Calu3 (cell line): ENCODE measurements at regions not wholly inside any gene's neighbourhood (a gene's known extent, or its start where the extent isn't known, plus 50 kb on each side); places are given as distances from the start of the nearest gene placed in this dataset.

Experiments used
- BruUV-seq: library from RNA; stranded (reverse); fragments of 400-500 nt; replicated peaks from 2 replicates; lab custom pipeline; 2021; lab: Mats Ljungman, UMichigan
- CTCF ChIA-PET: fragments of 300-600 bp; sonication (Branson Sonifier 250); formaldehyde crosslinking; loops from one replicate; lab custom pipeline; 2022; ENCODE audit warnings: antibody characterized with exemption; lab: Charles Lee
- DNase-seq: peaks from one replicate; pipeline ENCODE4 v3.0.0; 2022
- H3K27ac Mint-ChIP-seq: one replicate; pipeline ENCODE4 v1.8.0; 2022; ENCODE audit warnings: mixed read lengths; ENCODE audit not compliant: unreplicated experiment
- H3K27me3 Mint-ChIP-seq: one replicate; pipeline ENCODE4 v1.8.0; 2022; ENCODE audit warnings: mixed read lengths; ENCODE audit not compliant: unreplicated experiment
- H3K36me3 Mint-ChIP-seq: one replicate; pipeline ENCODE4 v1.8.0; 2022; ENCODE audit warnings: mild to moderate bottlenecking, moderate library complexity, mixed read lengths; ENCODE audit not compliant: insufficient read depth, unreplicated experiment
- H3K4me1 Mint-ChIP-seq: one replicate; pipeline ENCODE4 v1.8.0; 2022; ENCODE audit warnings: mild to moderate bottlenecking, low read depth, mixed read lengths; ENCODE audit not compliant: unreplicated experiment
- H3K4me3 Mint-ChIP-seq: one replicate; pipeline ENCODE4 v1.8.0; 2022; ENCODE audit warnings: mild to moderate bottlenecking, low read depth, moderate library complexity, mixed read lengths; ENCODE audit not compliant: unreplicated experiment
- H3K9me3 Mint-ChIP-seq: one replicate; pipeline ENCODE4 v1.8.0; 2022; ENCODE audit warnings: low read depth, mixed read lengths; ENCODE audit not compliant: unreplicated experiment
- intact Hi-C: fragments of 100-400 bp; cut with micrococcal nuclease; formaldehyde crosslinking; loops from one replicate; pipeline ENCODE4 v1.10.0; 2022; ENCODE audit not compliant: unreplicated experiment
- TF ChIP-seq, protein P1 (sequence below): fragments of 200-600 bp; IDR thresholded peaks from one replicate; pipeline ENCODE4 v1.8.0; 2022; ENCODE audit warnings: antibody characterized with exemption; ENCODE audit not compliant: unreplicated experiment

DNA sequence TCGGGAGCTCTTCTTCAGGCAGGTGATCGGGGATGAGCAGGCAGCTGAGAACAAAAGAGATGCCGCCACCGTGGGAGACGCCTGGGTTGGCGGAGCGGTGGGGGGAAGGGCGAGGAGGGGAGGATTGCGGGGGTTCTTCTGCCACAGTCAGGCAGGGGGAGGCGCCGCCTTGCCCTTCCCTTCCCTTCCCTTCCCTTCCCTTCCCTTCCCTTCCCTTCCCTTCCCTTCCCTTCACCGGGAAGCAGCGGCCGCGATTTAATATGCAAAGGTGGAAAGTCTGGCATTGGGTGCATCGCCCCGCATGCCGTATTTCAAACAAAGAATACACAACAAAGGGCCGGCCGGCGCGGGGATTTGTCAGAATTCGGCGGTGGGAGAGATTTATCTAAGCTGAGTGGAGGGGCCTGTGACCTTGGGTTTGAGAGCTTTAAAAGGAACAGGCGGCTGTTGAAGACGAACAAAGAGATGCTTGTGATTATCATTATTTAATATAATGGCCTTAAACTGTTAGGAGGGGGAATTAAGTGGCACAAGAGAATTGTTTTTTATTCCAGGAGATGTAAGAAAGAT is 262.3 kb upstream of the TNRC6C start:
- BruUV-seq = no TSS peak
- Mint-ChIP-seq H3K36me3 (no peaks in the 10 kb centered on the region), H3K4me3 (no peak overlapping the region), H3K27me3 (peaks cover 100% of the 10 kb centered on the region), H3K27ac (no peak overlapping the region), H3K9me3 (no peaks in the 10 kb centered on the region), H3K4me1 (no peaks in the 10 kb centered on the region)
- intact Hi-C loops = no loop called here
- CTCF ChIA-PET = no interaction called here
- DNase-seq = no peak
- TF ChIP-seq, protein P1, sequence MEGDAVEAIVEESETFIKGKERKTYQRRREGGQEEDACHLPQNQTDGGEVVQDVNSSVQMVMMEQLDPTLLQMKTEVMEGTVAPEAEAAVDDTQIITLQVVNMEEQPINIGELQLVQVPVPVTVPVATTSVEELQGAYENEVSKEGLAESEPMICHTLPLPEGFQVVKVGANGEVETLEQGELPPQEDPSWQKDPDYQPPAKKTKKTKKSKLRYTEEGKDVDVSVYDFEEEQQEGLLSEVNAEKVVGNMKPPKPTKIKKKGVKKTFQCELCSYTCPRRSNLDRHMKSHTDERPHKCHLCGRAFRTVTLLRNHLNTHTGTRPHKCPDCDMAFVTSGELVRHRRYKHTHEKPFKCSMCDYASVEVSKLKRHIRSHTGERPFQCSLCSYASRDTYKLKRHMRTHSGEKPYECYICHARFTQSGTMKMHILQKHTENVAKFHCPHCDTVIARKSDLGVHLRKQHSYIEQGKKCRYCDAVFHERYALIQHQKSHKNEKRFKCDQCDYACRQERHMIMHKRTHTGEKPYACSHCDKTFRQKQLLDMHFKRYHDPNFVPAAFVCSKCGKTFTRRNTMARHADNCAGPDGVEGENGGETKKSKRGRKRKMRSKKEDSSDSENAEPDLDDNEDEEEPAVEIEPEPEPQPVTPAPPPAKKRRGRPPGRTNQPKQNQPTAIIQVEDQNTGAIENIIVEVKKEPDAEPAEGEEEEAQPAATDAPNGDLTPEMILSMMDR = no peak

DNA sequence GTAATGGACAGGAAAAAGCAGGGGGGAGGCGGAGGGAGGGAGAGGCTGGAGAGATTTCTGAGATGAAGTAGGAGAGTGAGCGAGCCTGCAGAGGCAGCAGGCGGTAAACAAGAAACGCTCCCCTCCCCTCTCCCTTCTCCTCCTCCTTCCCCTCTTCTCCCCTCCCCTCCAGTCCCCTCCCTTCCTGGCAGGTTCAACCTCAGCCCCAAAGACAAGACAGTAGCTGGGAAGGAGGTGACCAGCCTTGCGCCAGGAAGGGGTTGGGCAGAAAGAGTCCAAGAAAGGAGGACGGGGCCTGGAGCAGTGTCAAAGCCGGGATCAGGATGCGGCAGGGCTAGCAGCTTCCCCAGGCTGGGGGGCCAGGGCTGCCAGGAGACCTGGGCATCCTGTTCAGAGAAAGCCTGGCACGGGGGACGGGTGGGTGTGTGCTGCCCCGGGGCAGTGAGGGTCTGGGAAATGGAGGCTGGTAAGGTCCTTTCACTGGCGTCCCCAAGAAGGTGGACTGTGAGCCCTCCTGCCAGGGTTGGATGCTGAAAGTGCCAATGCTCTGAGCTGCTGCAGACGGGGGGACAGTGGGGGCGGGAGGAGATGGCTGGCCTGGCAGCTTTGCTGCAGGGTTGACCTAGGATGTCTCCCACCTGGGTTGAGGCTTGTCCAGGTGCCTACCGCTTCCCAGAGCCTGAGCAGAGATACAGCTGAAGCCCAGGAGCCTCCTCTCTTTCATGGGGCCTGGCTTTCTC is 261.6 kb upstream of the TNRC6C start:
- DNase-seq = no peak
- Mint-ChIP-seq H3K9me3 (no peaks in the 10 kb centered on the region), H3K36me3 (no peaks in the 10 kb centered on the region), H3K4me3 (no peak overlapping the region), H3K27me3 (peaks cover 100% of the 10 kb centered on the region), H3K4me1 (no peaks in the 10 kb centered on the region), H3K27ac (no peak overlapping the region)
- CTCF ChIA-PET = no interaction called here
- TF ChIP-seq, protein P1 = no peak
- intact Hi-C loops = no loop called here
- no TSS peak for BruUV-seq

DNA sequence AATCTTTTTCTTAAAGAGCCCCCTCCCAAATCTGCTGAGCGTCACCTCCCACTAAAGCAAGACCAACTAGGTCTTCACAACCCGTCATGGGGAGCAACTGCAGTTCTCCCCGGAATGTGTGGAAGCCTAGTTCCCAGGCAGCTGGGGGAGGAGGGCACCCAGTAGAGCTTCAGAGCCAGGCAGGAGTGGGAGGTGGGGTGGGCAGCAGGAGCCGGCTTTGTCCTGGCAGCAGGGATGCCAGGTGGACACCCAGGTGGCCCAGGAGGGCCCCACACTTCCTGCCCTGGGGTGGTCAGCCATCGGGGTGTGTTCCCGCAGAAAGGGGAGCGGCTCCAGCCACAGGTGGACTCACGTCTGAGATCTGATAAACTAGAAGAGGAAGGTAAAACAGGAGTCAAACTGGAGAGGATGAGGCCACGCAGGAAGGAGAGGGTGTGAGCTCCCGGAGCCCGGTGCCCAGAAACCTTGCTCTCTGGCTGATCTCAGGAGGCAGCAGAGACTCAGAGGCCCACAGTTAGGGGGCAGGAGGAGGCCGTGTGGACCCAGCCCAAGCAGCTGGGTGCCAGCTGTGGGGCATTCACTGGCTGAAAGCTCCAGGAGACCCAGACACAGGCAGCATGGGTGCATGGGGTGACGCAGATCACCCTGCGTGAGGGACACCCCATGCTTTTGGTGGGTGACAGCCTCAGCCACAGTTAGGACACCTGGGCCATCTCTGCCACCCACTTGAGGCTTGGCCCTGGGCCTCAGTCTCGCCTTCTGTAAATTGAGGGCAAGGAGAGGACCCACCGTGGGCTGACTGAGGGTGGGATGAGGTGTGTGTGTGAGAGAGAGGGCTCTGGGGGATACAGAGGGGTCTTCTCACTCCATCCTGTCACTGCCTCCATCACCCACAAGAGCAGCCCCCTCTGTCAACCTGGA is 260.8 kb upstream of the TNRC6C start:
- Mint-ChIP-seq H3K27me3 (peaks cover 100% of the 10 kb centered on the region), H3K9me3 (no peaks in the 10 kb centered on the region), H3K4me3 (no peak overlapping the region), H3K36me3 (no peaks in the 10 kb centered on the region), H3K27ac (no peak overlapping the region), H3K4me1 (no peaks in the 10 kb centered on the region)
- BruUV-seq = no TSS peak
- no peak for DNase-seq
- TF ChIP-seq, protein P1 = no peak
- intact Hi-C loops = no loop called here
- CTCF ChIA-PET = interaction anchor here (0.5 kb wide), 1 partner anchor 260 kb away, joined by 5 read pairs; the partner anchor contains the start of gene TNRC6C

DNA sequence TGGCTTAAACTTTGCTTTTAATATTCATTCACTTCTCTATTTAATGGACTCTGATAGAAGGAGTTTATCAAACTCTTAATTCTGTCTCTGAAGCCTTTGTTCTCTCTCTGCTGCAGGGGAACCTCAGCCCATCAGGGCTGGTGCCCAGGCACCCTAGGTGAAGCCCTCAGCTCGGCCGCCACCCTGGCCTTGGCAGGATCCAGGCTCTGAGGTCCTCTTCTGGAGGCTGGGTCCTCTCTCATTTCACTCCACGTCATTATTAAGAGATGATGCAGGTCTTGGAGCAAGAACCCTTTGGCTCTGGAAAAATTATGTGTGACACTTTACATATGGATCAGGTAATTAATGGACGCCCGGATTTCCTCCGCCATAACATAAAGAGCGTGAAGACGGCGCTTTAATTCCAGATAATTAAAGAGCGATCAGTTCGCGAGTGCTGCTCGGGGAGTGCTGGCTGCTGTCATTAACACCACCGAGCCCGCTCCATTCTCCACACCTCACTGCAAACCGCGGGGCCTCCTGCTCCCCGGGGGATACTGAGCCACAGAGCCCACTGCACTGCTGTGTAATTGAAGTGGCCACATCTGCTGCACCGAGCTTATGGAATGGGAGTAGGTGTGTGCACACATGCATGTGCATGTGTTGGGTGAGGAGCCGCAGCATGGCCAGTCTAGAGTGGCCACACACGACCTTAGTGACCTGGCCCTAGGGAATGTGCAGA is 259.4 kb upstream of the TNRC6C start:
- CTCF ChIA-PET = interaction anchor here (0.7 kb wide), 1 partner anchor 12 kb away, joined by 6 read pairs; no protein-coding TSS in a partner anchor
- no peak overlapping the region for H3K27ac Mint-ChIP-seq
- no TSS peak for BruUV-seq
- H3K4me1 Mint-ChIP-seq = no peaks in the 10 kb centered on the region
- DNase-seq = no peak
- H3K9me3 Mint-ChIP-seq = peaks cover 2% of the 10 kb centered on the region
- no peaks in the 10 kb centered on the region for H3K36me3 Mint-ChIP-seq
- TF ChIP-seq, protein P1 = no peak
- no peak overlapping the region for H3K4me3 Mint-ChIP-seq
- intact Hi-C loops = no loop called here
- peaks cover 100% of the 10 kb centered on the region for H3K27me3 Mint-ChIP-seq
